GM21619 (cell line): ENCODE measurements at regions not wholly inside any gene's neighbourhood (a gene's known extent, or its start where the extent isn't known, plus 50 kb on each side); places are given as distances from the start of the nearest gene placed in this dataset.
"Not testable (repeated sequence)": the region's sequence is repeated elsewhere in the genome, so short reads cannot be mapped to it uniquely, and the experiment has no call there.

ENCODE experiments used
- ATAC-seq: cut with Tn5 transposase; IDR thresholded peaks from one replicate; pipeline ENCODE4 v1.9.1; 2021; ENCODE audit not compliant: unreplicated experiment

DNA sequence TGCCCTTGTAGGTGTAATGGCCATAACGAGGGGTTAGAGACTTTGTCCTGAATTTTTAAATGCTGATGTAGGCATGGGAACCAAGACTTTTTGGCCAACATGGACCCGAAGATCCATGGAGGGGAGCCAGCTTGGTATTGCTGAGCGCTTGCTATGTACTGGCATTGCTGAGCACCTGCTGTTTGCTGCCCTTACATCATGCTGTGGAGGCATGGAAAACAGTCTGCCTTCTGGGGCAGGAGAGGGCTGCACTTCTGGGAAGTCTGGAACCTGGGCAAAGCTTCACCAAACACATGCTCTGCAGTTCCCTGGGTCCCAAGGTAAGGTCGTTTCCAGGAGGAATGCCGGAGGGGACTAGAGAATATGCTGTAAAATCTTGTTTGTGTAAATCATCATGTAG lies 86.3 kb upstream of the CNIH3 start:
- no peak for ATAC-seq

GRCh38 chr1:224533517-224533916 lies 82.6 kb upstream of the CNIH3 start:
- ATAC-seq = no peak

GRCh38 chr1:224534731-224535130 lies 81.4 kb upstream of the CNIH3 start:
- ATAC-seq = no peak

GRCh38 chr1:224535641-224536040 lies 80.5 kb upstream of the CNIH3 start:
- no peak for ATAC-seq

DNA sequence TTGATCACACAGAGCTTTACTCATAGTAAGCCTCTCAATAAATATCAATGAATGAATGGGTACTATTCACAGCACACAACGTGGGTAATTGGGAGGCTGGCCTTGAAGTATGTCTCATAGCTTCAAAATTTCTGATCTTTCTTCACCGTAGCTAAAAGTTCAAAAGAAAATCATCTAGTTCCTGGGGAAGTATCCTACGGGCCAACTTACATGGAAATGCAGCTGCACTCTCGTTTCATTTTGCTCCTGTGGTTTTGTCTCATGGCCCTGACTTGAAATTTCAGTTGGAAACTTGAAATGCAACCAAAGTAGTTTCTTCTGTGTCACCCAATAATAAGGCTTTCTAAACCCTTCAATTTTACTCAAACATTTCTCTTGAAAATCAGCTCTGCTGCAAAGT lies 76.1 kb upstream of the CNIH3 start:
- ATAC-seq = no peak

GRCh38 chr1:224540535-224540934 lies 75.6 kb upstream of the CNIH3 start:
- no peak for ATAC-seq

GRCh38 chr1:224541072-224541790 lies 74.9 kb upstream of the CNIH3 start:
- no peak for ATAC-seq

DNA sequence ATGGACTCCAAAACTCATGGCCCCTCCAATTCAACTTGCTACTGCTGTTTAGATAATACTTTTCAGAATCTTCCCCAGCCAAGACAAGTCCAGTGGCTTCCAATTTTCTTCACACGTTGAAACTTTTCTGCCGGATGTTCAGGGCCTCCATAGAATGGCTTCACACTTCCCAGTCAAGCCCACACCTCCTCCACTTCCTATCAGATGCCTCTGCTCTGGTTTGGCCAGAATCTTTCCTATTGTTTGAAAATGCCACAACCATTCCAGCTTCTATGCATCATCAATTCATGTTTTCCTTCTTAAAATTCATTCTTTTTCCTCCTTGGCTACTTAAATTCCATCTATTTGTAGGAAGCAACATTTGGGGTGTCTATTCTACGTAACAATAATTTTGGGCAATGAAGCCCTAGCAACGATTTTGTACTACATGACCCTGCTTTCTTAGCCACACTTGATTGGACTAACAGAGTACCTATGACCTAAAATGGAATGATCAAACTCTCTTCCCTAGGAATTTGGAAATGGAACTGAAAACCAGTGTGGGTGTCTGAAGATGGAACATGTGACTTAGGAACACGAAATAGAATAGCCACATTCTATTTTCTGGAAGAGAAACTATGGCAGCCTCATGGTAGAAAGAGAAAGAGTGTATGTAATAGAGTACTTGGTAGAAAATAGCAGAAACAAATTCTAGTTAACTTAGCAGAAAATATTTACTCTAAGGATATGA lies 74.1 kb upstream of the CNIH3 start:
- no peak for ATAC-seq

DNA sequence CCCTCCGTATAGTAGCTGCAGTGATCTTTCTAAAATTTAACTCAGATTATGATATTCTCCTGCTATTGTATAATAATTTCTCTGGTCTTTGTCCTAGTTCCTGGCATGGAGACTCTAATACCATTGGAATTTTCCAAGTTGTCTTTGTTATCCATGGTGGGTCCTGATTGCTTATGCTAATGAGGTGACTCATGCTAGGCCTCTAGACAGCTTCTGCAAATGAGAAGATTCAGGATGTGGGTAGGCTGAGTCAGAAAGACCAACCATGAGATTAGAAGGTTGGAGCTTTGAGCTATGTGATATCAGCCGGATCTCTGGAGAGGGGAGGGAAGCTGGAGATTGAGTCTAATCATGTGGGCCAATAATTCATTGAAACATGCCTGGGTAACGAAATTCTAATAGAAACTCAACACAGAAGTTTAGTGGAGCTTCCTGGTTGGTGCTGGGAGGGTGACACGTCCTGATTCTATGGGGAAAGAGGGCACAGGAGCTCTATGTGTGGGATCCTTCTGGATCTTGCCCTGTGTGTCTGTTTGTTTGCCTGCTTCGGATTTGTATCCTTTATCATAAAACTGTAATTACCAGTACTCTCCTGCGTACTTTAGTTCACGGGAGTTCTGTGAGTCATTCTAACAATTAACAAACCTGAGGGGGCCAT lies 73.2 kb upstream of the CNIH3 start:
- ATAC-seq = peak; percentile 75

DNA sequence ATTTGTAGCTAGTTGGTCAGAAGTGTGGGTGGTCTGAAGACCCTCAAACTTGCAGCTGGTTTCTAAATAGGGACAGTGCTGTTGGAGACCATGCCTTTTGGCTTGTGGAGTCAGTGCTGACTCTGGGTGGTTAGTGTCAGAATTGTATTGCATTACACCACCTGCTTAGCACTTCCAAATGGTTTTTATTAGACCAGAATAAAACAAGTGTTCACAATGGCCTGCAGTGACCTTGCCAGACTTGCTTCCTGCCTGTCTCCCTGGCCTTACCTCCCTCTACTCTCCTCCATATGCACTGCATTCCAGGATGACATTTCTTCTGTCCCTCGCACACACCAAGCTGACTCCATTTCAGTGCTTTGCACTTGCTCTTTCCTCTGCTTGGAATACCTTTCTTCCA lies 72.7 kb upstream of the CNIH3 start:
- no peak for ATAC-seq

DNA sequence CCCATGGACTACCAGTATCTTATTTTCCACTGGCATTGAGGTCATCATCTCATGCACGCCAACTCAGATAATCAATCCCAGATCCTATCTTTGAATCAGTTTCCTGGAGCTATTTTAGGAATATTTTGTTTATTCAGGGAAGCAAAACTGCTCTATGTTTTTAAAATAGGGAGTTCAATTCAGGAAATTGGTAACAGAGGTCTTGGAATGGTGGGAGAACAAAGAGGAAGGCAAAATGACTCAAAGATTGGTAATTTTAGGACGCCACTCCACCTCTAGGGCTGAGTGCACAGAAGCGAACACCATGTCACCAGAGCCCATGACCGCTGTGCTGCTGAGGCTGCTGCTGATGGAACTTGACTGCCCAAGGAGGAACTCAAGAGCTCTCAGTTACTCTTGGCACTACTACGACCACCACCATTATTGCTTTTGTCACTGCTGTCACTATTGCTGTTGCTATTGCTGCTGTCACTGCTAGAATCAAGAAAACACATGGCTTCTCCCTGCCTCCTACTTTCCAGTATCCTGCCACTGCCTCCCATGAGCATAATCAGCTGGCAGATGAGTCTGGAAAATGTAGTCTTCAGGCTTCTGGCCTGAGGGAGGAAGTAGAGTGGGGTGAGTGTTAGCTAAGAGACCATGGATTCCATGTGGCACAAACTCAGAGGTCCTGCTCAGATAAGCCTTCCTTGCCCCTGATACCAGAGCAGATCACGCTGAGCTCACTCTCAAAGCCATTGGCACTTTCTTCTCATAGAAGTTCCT lies 71.6 kb upstream of the CNIH3 start:
- ATAC-seq = no peak

GRCh38 chr1:224545571-224545970 lies 70.5 kb upstream of the CNIH3 start:
- no peak for ATAC-seq

DNA sequence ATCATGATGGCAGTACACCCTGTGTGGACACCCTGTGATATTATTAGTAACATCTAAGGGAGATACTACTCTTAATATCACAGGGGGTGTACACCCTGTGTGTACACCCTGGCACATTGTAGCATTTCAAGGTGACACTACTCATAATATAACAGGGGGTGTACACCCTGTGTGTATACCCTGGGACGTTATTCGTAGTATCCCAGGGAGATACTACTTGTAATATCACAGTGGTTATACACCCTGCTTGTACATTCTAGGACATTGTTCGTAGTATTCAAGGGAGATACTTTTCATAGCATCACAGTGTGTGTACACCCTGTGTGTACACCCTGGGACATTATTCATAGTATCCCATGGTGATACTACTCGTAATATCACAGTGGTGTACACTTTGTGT lies 67.4 kb upstream of the CNIH3 start:
- ATAC-seq = no peak

DNA sequence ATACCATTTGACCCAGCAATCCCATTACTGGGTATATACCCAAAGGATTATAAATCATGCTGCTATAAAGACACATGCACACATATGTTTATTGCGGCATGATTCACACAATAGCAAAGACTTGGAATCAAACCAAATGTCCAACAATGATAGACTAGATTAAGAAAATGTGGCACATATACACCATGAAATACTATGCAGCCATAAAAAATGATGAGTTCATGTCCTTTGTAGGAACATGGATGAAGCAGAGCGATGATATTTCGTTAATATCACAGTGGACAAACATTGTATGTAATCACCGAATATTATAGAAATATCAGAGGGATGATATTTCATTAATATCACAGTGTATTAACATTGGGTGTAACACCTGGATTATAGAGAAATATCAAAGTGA lies 64.9 kb upstream of the CNIH3 start:
- not testable (repeated sequence) for ATAC-seq

GRCh38 chr1:224554056-224554455 lies 62.1 kb upstream of the CNIH3 start:
- ATAC-seq = no peak

DNA sequence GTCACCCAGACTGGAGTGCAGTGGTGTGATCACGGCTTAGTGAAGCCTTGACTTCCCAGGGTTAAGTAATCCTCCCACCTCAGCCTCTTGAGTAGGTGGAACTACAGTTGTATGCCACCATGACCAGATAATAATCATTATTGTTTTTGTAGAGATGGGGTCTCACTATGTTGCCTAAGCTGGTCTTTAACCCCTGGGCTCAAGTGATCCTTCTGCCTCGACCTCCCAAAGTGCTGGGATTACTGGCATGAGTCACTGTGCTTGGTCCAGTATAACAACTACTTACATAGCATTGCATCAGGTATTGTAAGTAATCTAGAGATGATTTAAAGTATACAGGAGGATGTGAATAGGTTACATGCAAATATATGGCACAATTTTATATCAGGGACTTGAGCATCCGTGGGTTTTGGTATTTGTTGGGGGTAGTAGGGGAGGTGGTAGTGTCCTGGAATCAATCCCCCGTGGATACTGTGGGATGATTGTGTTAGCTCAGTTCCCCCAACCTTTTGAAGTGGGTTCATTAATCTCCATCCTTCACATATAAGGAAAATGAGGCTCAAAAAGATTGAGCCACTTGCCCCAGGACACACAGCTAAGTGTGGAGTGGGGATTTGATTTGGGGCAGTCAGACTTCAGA lies 61.4 kb upstream of the CNIH3 start:
- ATAC-seq = no peak

DNA sequence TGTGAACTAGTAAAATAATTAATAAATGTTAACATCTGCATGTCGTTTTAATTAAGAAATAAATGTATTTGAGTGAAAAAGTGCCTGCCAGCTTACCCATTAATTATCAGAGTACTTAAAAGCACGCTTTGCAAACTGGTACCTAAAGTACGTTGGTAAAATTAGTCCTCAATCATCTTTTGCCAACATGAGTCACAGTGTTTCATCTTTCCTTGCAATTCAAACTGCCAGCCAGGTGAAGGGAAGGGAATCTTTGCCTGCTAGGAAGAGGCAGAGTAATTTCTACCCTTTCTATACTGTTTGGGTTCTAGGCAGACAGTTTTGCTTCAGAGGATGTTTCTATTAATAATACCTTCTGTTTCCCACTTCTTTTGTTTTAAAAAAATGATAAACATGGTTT lies 57.2 kb upstream of the CNIH3 start:
- no peak for ATAC-seq

DNA sequence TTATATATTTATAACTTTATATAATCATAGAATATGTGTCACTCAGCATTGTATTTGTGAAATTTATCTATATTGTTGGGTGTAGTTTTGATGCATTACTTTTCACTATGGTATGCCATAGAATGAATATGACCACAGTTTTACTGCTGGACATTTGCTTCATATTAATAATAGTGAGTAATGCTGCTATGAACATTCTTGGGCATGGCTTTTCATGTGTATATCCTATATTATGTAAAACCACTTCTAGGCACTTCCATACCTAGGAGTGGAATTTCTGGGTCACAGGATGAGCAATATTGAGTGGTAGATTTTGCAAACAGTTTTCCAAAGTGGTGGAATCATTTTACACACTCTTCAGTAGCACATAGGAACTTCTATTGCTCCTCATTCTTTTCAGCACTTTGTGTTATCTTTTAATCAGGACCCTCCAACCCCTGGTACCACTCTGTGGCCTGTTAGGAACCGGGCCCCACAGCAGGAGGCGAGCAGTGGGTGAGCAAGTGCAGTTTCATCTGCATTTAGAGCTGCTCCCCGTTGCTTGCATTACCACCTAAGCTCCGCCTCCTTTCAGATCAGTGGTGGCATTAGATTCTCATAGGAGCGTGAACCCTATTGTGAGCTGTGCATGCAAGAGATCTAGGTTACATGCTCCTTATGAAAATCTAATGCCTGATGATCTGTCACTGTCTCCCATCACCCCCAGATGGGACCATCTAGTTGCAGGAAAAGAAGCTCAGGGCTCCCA lies 56.0 kb upstream of the CNIH3 start:
- no peak for ATAC-seq

DNA sequence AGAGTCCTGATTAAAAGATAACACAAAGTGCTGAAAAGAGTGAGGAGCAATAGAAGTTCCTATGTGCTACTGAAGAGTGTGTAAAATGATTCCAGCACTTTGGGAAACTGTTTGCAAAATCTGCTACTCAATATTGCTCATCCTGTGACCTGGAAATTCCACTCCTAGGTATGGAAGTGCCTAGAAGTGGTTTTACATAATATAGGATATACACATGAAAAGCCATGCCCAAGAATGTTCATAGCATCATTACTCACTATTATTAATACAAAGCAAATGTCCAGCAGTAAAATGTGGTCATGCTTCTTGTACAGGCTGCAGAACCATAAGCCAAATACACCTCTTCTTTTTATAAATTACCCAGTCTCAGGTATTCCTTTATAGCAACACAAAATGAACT lies 53.2 kb upstream of the CNIH3 start:
- ATAC-seq = not testable (repeated sequence)

DNA sequence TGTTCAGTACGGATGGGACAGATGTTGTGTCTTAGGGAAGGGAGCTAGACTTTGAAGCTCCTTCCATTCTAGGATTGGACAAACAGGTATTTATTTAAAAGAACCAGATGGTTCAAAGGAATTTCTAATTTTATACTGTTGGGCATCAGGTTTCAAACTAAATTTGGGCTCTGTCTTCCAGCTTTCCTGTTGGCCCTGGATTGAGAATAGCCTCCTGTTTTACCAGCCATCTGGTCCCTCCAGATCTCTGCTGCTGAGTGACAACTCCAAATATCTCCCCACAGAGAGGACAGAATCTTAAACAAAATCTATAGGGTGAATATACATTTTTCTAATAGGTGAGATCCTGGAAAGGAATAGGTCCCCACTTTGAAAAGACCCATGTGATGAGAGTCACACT lies 52.5 kb upstream of the CNIH3 start:
- no peak for ATAC-seq
